ENCODE measurements at regions not wholly inside any gene's neighbourhood (a gene's known extent, or its start where the extent isn't known, plus 50 kb on each side); places are given as distances from the start of the nearest gene placed in this dataset.

GRCh38 chr12:42021469-42021868 lies 123.2 kb downstream of the GXYLT1 start:
- H3K9ac ChIP-seq: no peak overlapping the region
- H3K27ac ChIP-seq: no peak overlapping the region
- H3K79me2 ChIP-seq (ENCODE audit: insufficient read depth, low read depth): no peaks in the 10 kb centered on the region
- H2AFZ ChIP-seq (ENCODE audit: low read depth): no peak overlapping the region
- no peak for TF ChIP-seq CTCF (conservative IDR thresholded peaks at IDR 0.05; ENCODE audit: low read depth, low read length)
- no peaks in the 10 kb centered on the region for H4K20me1 ChIP-seq (ENCODE audit: insufficient read depth)
- no peaks in the 10 kb centered on the region for H3K4me1 ChIP-seq (ENCODE audit: low read depth, poor library complexity, severe bottlenecking)
- no peaks in the 10 kb centered on the region for H3K27me3 ChIP-seq (ENCODE audit: insufficient read depth, low read depth)
- H3K36me3 ChIP-seq (ENCODE audit: insufficient read depth): no peaks in the 10 kb centered on the region
- H3K4me2 ChIP-seq: no peak overlapping the region
- H3K4me3 ChIP-seq (IDR thresholded peaks at IDR 0.05; ENCODE audit: insufficient read depth, low read depth, low read length): no peak overlapping the region

GRCh38 chr12:42020226-42020625 lies 124.4 kb downstream of the GXYLT1 start:
- H3K36me3 ChIP-seq (ENCODE audit: insufficient read depth): no peaks in the 10 kb centered on the region
- no peak overlapping the region for H3K4me3 ChIP-seq (IDR thresholded peaks at IDR 0.05; ENCODE audit: insufficient read depth, low read depth, low read length)
- no peaks in the 10 kb centered on the region for H3K4me1 ChIP-seq (ENCODE audit: low read depth, poor library complexity, severe bottlenecking)
- H3K4me2 ChIP-seq: no peak overlapping the region
- no peak overlapping the region for H3K9ac ChIP-seq
- no peaks in the 10 kb centered on the region for H3K27me3 ChIP-seq (ENCODE audit: insufficient read depth, low read depth)
- no peak overlapping the region for H3K27ac ChIP-seq
- TF ChIP-seq CTCF (conservative IDR thresholded peaks at IDR 0.05; ENCODE audit: low read depth, low read length): no peak
- no peak overlapping the region for H2AFZ ChIP-seq (ENCODE audit: low read depth)
- H4K20me1 ChIP-seq (ENCODE audit: insufficient read depth): no peaks in the 10 kb centered on the region
- no peaks in the 10 kb centered on the region for H3K79me2 ChIP-seq (ENCODE audit: insufficient read depth, low read depth)

- Histone ChIP-seq H4K20me1 (ENCODE audit: insufficient read depth) (no peaks in the 10 kb centered on the region), H3K79me2 (ENCODE audit: insufficient read depth, low read depth) (no peaks in the 10 kb centered on the region), H3K4me1 (ENCODE audit: low read depth, poor library complexity, severe bottlenecking) (no peaks in the 10 kb centered on the region), H2AFZ (ENCODE audit: low read depth) (no peak overlapping the region), H3K9ac (no peak overlapping the region), H3K27ac (no peak overlapping the region), H3K27me3 (ENCODE audit: insufficient read depth, low read depth) (no peaks in the 10 kb centered on the region), H3K36me3 (ENCODE audit: insufficient read depth) (no peaks in the 10 kb centered on the region), H3K4me3 (IDR thresholded peaks at IDR 0.05; ENCODE audit: insufficient read depth, low read depth, low read length) (no peak overlapping the region), H3K4me2 (no peak overlapping the region)
- no peak for TF ChIP-seq CTCF (conservative IDR thresholded peaks at IDR 0.05; ENCODE audit: low read depth, low read length)
Measured at GRCh38 chr12:42019746-42020145, 124.9 kb downstream of the GXYLT1 start.

GRCh38 chr12:42017051-42017450 lies 127.6 kb downstream of the GXYLT1 start:
- no peak overlapping the region for H3K4me3 ChIP-seq (IDR thresholded peaks at IDR 0.05; ENCODE audit: insufficient read depth, low read depth, low read length)
- no peaks in the 10 kb centered on the region for H4K20me1 ChIP-seq (ENCODE audit: insufficient read depth)
- no peaks in the 10 kb centered on the region for H3K27me3 ChIP-seq (ENCODE audit: insufficient read depth, low read depth)
- no peaks in the 10 kb centered on the region for H3K36me3 ChIP-seq (ENCODE audit: insufficient read depth)
- H3K79me2 ChIP-seq (ENCODE audit: insufficient read depth, low read depth): no peaks in the 10 kb centered on the region
- H3K4me2 ChIP-seq: no peak overlapping the region
- TF ChIP-seq CTCF (conservative IDR thresholded peaks at IDR 0.05; ENCODE audit: low read depth, low read length): no peak
- no peak overlapping the region for H2AFZ ChIP-seq (ENCODE audit: low read depth)
- H3K27ac ChIP-seq: no peak overlapping the region
- H3K4me1 ChIP-seq (ENCODE audit: low read depth, poor library complexity, severe bottlenecking): no peaks in the 10 kb centered on the region
- no peak overlapping the region for H3K9ac ChIP-seq
